ENCODE measurements at regions not wholly inside any gene's neighbourhood (a gene's known extent, or its start where the extent isn't known, plus 50 kb on each side); places are given as distances from the start of the nearest gene placed in this dataset.

GRCh38 chr1:5651964-5652821 is 340.0 kb downstream of the NPHP4 start:
- no peak for DNase-seq

- DNase-seq, result no peak
These were observed 340.8 kb downstream of the NPHP4 start for GRCh38 chr1:5651473-5651872.

- no peak for DNase-seq
These were observed 341.2 kb downstream of the NPHP4 start for GRCh38 chr1:5651027-5651410.

GRCh38 chr1:5650283-5651026 is 341.8 kb downstream of the NPHP4 start:
- DNase-seq, result no peak

GRCh38 chr1:5649795-5650194 is 342.4 kb downstream of the NPHP4 start:
- DNase-seq, result no peak

GRCh38 chr1:5649166-5649551 is 343.1 kb downstream of the NPHP4 start:
- DNase-seq, result no peak

GRCh38 chr1:5648410-5649165 is 343.6 kb downstream of the NPHP4 start:
- DNase-seq, result no peak

- no peak for DNase-seq
These were observed 345.0 kb downstream of the NPHP4 start for GRCh38 chr1:5647234-5647633.

- no peak for DNase-seq
These were observed 345.6 kb downstream of the NPHP4 start for GRCh38 chr1:5646486-5647149.

- DNase-seq, result no peak
These were observed 346.3 kb downstream of the NPHP4 start for GRCh38 chr1:5645929-5646328.

GRCh38 chr1:5645135-5645399 is 347.2 kb downstream of the NPHP4 start:
- DNase-seq, result no peak

- DNase-seq, result no peak
These were observed 347.7 kb downstream of the NPHP4 start for GRCh38 chr1:5644281-5645134.

GRCh38 chr1:5643360-5644107 is 348.7 kb downstream of the NPHP4 start:
- no peak for DNase-seq

- no peak for DNase-seq
These were observed 351.4 kb downstream of the NPHP4 start for GRCh38 chr1:5640845-5641244.

GRCh38 chr1:5639106-5639722 is 353.0 kb downstream of the NPHP4 start:
- DNase-seq, result no peak

GRCh38 chr1:5638582-5638981 is 353.6 kb downstream of the NPHP4 start:
- DNase-seq, result no peak

- no peak for DNase-seq
These were observed 355.1 kb downstream of the NPHP4 start for GRCh38 chr1:5637171-5637570.

GRCh38 chr1:5634893-5635292 is 357.3 kb downstream of the NPHP4 start:
- no peak for DNase-seq

GRCh38 chr1:5632814-5633213 is 359.4 kb downstream of the NPHP4 start:
- no peak for DNase-seq

GRCh38 chr1:5632224-5632623 is 360.0 kb downstream of the NPHP4 start:
- DNase-seq, result no peak

- no peak for DNase-seq
These were observed 363.8 kb downstream of the NPHP4 start for GRCh38 chr1:5628416-5628815.

Measured in KG1 (cell line).